Thyroid gland (tissue), 4 donors: ENCODE measurements at regions not wholly inside any gene's neighbourhood (a gene's known extent, or its start where the extent isn't known, plus 50 kb on each side); places are given as distances from the start of the nearest gene placed in this dataset.

ENCODE experiments used
- DNase-seq, 2 donors: peaks; one replicate each; pipeline ENCODE4 v3.0.0-alpha.2; 2019
- H3K27ac ChIP-seq, 3 donors: fragments of 200-600 bp; sonication (generic); 1 replicate in 2 of 3; 2 replicates in 1 of 3; pipeline ENCODE4 v1.5.1; 2016 to 2019; ENCODE audit warnings: mild to moderate bottlenecking in 1 of 3, moderate library complexity in 1 of 3
- H3K27me3 ChIP-seq: fragments of 200-600 bp; sonication (generic); one replicate; pipeline ENCODE4 v1.5.1; 2019
- H3K36me3 ChIP-seq, 2 donors: fragments of 200-600 bp; sonication (generic); one replicate each; pipeline ENCODE4 v1.5.1; 2016 to 2019
- H3K4me1 ChIP-seq, 2 donors: fragments of 200-600 bp; sonication (generic); one replicate each; pipeline ENCODE4 v1.5.1; 2017 to 2019
- H3K4me3 ChIP-seq, 3 donors: fragments of 200-600 bp; sonication (generic); replicated peaks in 1 of 3; 1 replicate in 2 of 3; 2 replicates in 1 of 3; pipeline ENCODE4 v1.5.1; 2016; ENCODE audit warnings: mild to moderate bottlenecking in 1 of 3
- H3K9me3 ChIP-seq: fragments of 200-600 bp; sonication (generic); one replicate; pipeline ENCODE4 v1.5.1; 2017
- CTCF ChIP-seq, 6 experiments: fragments of 200-600 bp in 3 of 6; fragments of 450-650 bp in 3 of 6; sonication (generic) in 3 of 6; IDR thresholded peaks; one replicate each; pipeline ENCODE4 v1.5.1; 2016 to 2019; ENCODE audit warnings: antibody characterized with exemption in 6 of 6, mild to moderate bottlenecking in 2 of 6, inconsistent platforms in 1 of 6, moderate library complexity in 1 of 6
- POLR2A ChIP-seq, 2 donors: fragments of 450-650 bp; IDR thresholded peaks; one replicate each; pipeline ENCODE4 v1.6.1; 2017; ENCODE audit warnings: antibody characterized with exemption in 2 of 2, mild to moderate bottlenecking in 2 of 2, moderate library complexity in 1 of 2
- WGBS, 2 donors: methylation state at CpG; one replicate each; pipeline ENCODE4 v1.1.5; 2017; 5-methylcytosine and 5-hydroxymethylcytosine counted together
- intact Hi-C: fragments of 100-400 bp; cut with DNase I; formaldehyde crosslinking; loops from one replicate; pipeline ENCODE4 v1.15.1; 2023

GRCh38 chr5:145292278-145292677 lies 542.9 kb downstream of the PRELID2 start:
- WGBS, 2 donors: 47 to 51% methylated on average over 3 of the region's 3 CpGs
- DNase-seq: no peak
- intact Hi-C loops: no loop called here

DNA sequence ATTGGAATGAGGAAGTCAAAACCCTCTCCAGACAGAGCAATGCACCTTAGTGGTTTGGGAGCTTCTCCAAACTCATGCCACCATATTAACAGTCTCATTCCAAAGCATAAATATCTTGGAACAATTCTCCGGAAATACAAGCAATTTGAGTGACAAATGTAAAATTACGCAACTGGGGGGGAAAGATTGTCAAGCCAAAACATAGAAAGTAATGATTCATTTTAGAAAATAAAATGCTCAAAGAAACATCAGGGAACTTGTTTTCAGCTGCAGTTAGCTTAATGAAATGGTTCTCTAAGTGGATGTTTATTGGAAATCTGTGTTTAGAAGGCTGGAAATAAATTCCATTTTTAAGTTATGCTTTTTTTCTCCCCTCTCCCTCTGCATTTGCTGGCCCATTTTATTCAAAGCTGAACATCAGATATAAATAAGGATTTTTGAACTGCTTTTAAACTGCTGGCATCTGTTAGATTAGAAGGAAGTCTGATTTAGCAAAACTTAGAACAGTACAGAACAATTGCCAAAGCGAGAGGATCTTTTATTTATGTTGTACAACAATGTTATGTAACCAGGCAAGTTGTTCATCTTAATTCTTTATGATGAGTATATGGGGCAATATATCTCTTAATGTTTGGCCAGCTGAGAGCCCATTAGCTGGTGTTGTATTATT lies 551.9 kb downstream of the PRELID2 start:
- TF ChIP-seq CTCF (IDR thresholded peaks at IDR 0.05): no peak
- TF ChIP-seq POLR2A (IDR thresholded peaks at IDR 0.05): no peak
- H3K4me3 ChIP-seq: no peak overlapping the region
- H3K9me3 ChIP-seq: no peaks in the 10 kb centered on the region
- no peak for DNase-seq
- no peak overlapping the region for H3K27ac ChIP-seq
- no peaks in the 10 kb centered on the region for H3K4me1 ChIP-seq
- intact Hi-C loops: no loop called here
- no peaks in the 10 kb centered on the region for H3K27me3 ChIP-seq
- 66 to 69% methylated on average over 3 of the region's 3 CpGs for WGBS, 2 donors
- H3K36me3 ChIP-seq: no peaks in the 10 kb centered on the region

More at GRCh38 chr5:145292278-145292677, 542.9 kb downstream of the PRELID2 start:
- Histone ChIP-seq H3K27ac (no peak overlapping the region), H3K4me1 (no peaks in the 10 kb centered on the region), H3K4me3 (no peak overlapping the region), H3K9me3 (no peaks in the 10 kb centered on the region), H3K27me3 (no peaks in the 10 kb centered on the region), H3K36me3 (no peaks in the 10 kb centered on the region)
- TF ChIP-seq POLR2A (IDR thresholded peaks at IDR 0.05) (no peak), CTCF (IDR thresholded peaks at IDR 0.05) (no peak)

- no peaks in the 10 kb centered on the region for H3K9me3 ChIP-seq
- no peaks in the 10 kb centered on the region for H3K36me3 ChIP-seq
- 90 to 92% methylated on average over 2 of the region's 2 CpGs for WGBS, 2 donors
- DNase-seq: no peak
- no peak overlapping the region for H3K4me3 ChIP-seq
- TF ChIP-seq CTCF (IDR thresholded peaks at IDR 0.05): no peak
- TF ChIP-seq POLR2A (IDR thresholded peaks at IDR 0.05): no peak
- no peaks in the 10 kb centered on the region for H3K4me1 ChIP-seq
- no peak overlapping the region for H3K27ac ChIP-seq
- H3K27me3 ChIP-seq: no peaks in the 10 kb centered on the region
- intact Hi-C loops: no loop called here
These were observed 554.3 kb downstream of the PRELID2 start for GRCh38 chr5:145280806-145281205.

- Histone ChIP-seq H3K27me3 (no peaks in the 10 kb centered on the region), H3K36me3 (no peaks in the 10 kb centered on the region), H3K27ac (no peak overlapping the region), H3K4me3 (no peak overlapping the region), H3K9me3 (no peaks in the 10 kb centered on the region), H3K4me1 (no peaks in the 10 kb centered on the region)
- WGBS, 2 donors: 76 to 84% methylated on average over 3 of the region's 3 CpGs
- DNase-seq: no peak
- intact Hi-C loops: no loop called here
- TF ChIP-seq POLR2A (IDR thresholded peaks at IDR 0.05) (no peak), CTCF (IDR thresholded peaks at IDR 0.05) (no peak)
These were observed 554.9 kb downstream of the PRELID2 start for GRCh38 chr5:145280214-145280613.

GRCh38 chr5:145260670-145261069 lies 574.5 kb downstream of the PRELID2 start:
- no peak overlapping the region for H3K27ac ChIP-seq
- no peak for DNase-seq
- TF ChIP-seq CTCF (IDR thresholded peaks at IDR 0.05) (no peak), POLR2A (IDR thresholded peaks at IDR 0.05) (no peak)
- H3K4me3 ChIP-seq: no peak overlapping the region
- intact Hi-C loops: no loop called here
- H3K4me1 ChIP-seq: no peaks in the 10 kb centered on the region
- H3K9me3 ChIP-seq: no peaks in the 10 kb centered on the region
- no peaks in the 10 kb centered on the region for H3K27me3 ChIP-seq
- H3K36me3 ChIP-seq: no peaks in the 10 kb centered on the region
